Keratinocyte (primary cell): ENCODE measurements at regions not wholly inside any gene's neighbourhood (a gene's known extent, or its start where the extent isn't known, plus 50 kb on each side); places are given as distances from the start of the nearest gene placed in this dataset.

Source experiments
- DNase-seq: peaks from one replicate; pipeline ENCODE4 v3.0.0-alpha.2; 2011; ENCODE audit warnings: low read depth, missing footprints, low spot score
- FAIRE-seq: peaks from 2 replicates; lab custom pipeline; 2011; peaks lifted over from hg19 to GRCh38; lab: Jason Lieb, UNC
- H2AFZ ChIP-seq: 2 replicates; pipeline ENCODE4 v1.6.0; 2012; ENCODE audit warnings: low read length, control low read depth, inconsistent platforms; ENCODE audit not compliant: control insufficient read depth
- H3K27ac ChIP-seq: 2 replicates; pipeline ENCODE4 v1.5.1; 2011; ENCODE audit warnings: low read length; ENCODE audit not compliant: control insufficient read depth, insufficient read depth
- H3K27me3 ChIP-seq: 3 replicates; pipeline ENCODE4 v1.6.0; 2011; ENCODE audit warnings: low read length; ENCODE audit not compliant: control insufficient read depth, insufficient read depth; ENCODE audit errors: extremely low read depth
- H3K36me3 ChIP-seq, 2 experiments: 2 replicates in 1 of 2; 3 replicates in 1 of 2; pipeline ENCODE4 v1.5.1; 2011; ENCODE audit warnings: low read length in 2 of 2, mild to moderate bottlenecking in 1 of 2; ENCODE audit not compliant: control insufficient read depth in 2 of 2, insufficient read depth in 2 of 2; ENCODE audit errors: extremely low read depth in 1 of 2
- H3K4me1 ChIP-seq: 3 replicates; pipeline ENCODE4 v1.5.1; 2011; ENCODE audit warnings: low read length; ENCODE audit not compliant: control insufficient read depth, insufficient read depth; ENCODE audit errors: extremely low read depth
- H3K4me2 ChIP-seq: 3 replicates; pipeline ENCODE4 v1.6.0; 2011; ENCODE audit warnings: low read depth, low read length; ENCODE audit not compliant: control insufficient read depth, insufficient read depth; ENCODE audit errors: extremely low read depth
- H3K4me3 ChIP-seq, 3 experiments: fragments of 200-600 bp in 1 of 3; sonication (generic) in 1 of 3; 2 replicates in 2 of 3; 3 replicates in 1 of 3; pipeline ENCODE4 v1.5.1; 2011 to 2016; ENCODE audit warnings: low read length in 3 of 3, mild to moderate bottlenecking in 3 of 3, control low read depth in 2 of 3, inconsistent platforms in 1 of 3, low read depth in 1 of 3, mixed read lengths in 1 of 3, mixed run types in 1 of 3, moderate library complexity in 1 of 3; ENCODE audit not compliant: control insufficient read depth in 2 of 3, insufficient read depth in 2 of 3; ENCODE audit errors: extremely low read depth in 1 of 3
- H3K79me2 ChIP-seq: 2 replicates; pipeline ENCODE4 v1.6.0; 2012; ENCODE audit warnings: low read length; ENCODE audit not compliant: control insufficient read depth, insufficient read depth
- H3K9ac ChIP-seq: 3 replicates; pipeline ENCODE4 v1.6.0; 2011; ENCODE audit warnings: low read length; ENCODE audit not compliant: control insufficient read depth, insufficient read depth; ENCODE audit errors: extremely low read depth
- H3K9me1 ChIP-seq: 3 replicates; pipeline ENCODE4 v1.6.0; 2011; ENCODE audit warnings: low read length; ENCODE audit not compliant: control insufficient read depth, insufficient read depth; ENCODE audit errors: extremely low read depth
- H3K9me3 ChIP-seq: 2 replicates; pipeline ENCODE4 v1.5.1; 2012; ENCODE audit warnings: low read depth, low read length; ENCODE audit not compliant: control insufficient read depth
- H4K20me1 ChIP-seq: 3 replicates; pipeline ENCODE4 v1.6.0; 2011; ENCODE audit warnings: low read length; ENCODE audit not compliant: control insufficient read depth, insufficient read depth; ENCODE audit errors: extremely low read depth
- EZH2 ChIP-seq: IDR thresholded peaks from one replicate; pipeline ENCODE4 v1.6.1; 2012; ENCODE audit warnings: inconsistent platforms, mild to moderate bottlenecking, low read length, moderate library complexity
- dilution Hi-C: fragments of 300-500 bp; cut with MboI; formaldehyde crosslinking; loops from one replicate; pipeline ENCODE4 v1.7.0; 2020; ENCODE audit warnings: low sequenced_read_pairs; ENCODE audit not compliant: extremely low pct_ligation_motif_present
- TF ChIP-seq, protein P1 (sequence below), 3 experiments: IDR thresholded peaks in 1 of 3; conservative IDR thresholded peaks in 1 of 3; optimal IDR thresholded peaks in 1 of 3; 2 replicates in 2 of 3; 3 replicates in 1 of 3; pipeline versions ENCODE3 to v1.5.1; 2011; ENCODE audit warnings: low read length in 3 of 3, mild to moderate bottlenecking in 3 of 3, moderate library complexity in 2 of 3, control low read depth in 1 of 3, inconsistent platforms in 1 of 3; ENCODE audit not compliant: insufficient read depth in 2 of 3; ENCODE audit errors: extremely low read depth in 1 of 3

DNA sequence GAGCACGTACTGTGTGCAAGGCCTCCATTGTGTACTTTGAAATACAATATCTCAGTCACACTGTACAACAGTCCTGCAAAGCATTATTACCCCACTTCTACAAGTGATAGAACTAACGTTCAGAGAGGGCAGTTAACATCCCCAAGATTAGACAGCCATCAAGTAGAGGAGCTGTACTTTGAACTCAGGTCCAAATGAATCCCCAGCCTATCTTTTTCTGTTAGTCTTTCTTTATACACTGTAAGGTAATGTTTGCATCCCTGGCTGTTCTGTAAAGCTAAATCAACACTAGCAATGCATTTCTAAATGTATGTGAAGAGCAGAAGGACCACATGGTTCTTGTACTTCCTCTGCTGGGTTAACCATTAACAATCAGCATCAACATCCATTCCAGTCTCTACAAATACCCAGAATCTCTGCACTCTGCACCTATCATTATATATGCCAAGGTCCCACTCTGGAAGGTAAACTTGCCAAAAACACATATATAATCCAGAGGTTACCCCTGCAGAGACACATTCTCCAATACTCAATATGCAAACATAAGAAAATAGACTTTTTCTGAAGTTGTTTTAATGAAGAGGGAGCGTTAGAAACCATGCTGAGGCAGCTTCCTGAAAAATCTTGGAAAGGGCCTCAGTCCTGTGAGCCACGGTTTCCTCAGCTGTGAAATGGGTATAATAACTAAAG, 182.3 kb downstream of the MZT1 start:
- FAIRE-seq (no peak), DNase-seq (no peak)
- no peak overlapping the region for H2AFZ ChIP-seq
- no peaks in the 10 kb centered on the region for H3K79me2 ChIP-seq
- no peaks in the 10 kb centered on the region for H4K20me1 ChIP-seq
- no peak overlapping the region for H3K9ac ChIP-seq
- TF ChIP-seq EZH2, result no peak
- TF ChIP-seq, protein P1, sequence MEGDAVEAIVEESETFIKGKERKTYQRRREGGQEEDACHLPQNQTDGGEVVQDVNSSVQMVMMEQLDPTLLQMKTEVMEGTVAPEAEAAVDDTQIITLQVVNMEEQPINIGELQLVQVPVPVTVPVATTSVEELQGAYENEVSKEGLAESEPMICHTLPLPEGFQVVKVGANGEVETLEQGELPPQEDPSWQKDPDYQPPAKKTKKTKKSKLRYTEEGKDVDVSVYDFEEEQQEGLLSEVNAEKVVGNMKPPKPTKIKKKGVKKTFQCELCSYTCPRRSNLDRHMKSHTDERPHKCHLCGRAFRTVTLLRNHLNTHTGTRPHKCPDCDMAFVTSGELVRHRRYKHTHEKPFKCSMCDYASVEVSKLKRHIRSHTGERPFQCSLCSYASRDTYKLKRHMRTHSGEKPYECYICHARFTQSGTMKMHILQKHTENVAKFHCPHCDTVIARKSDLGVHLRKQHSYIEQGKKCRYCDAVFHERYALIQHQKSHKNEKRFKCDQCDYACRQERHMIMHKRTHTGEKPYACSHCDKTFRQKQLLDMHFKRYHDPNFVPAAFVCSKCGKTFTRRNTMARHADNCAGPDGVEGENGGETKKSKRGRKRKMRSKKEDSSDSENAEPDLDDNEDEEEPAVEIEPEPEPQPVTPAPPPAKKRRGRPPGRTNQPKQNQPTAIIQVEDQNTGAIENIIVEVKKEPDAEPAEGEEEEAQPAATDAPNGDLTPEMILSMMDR (optimal IDR thresholded peaks at IDR 0.05 in 1 of 3, IDR thresholded peaks at IDR 0.05 in 1 of 3, conservative IDR thresholded peaks at IDR 0.05 in 1 of 3; ENCODE audit: extremely low read depth in 1 of 3, insufficient read depth in 2 of 3, low read length in 3 of 3), result no peak
- peaks cover 11% of the 10 kb centered on the region for H3K4me1 ChIP-seq
- no peaks in the 10 kb centered on the region for H3K36me3 ChIP-seq
- H3K27me3 ChIP-seq, result no peaks in the 10 kb centered on the region
- no peak overlapping the region for H3K4me2 ChIP-seq
- H3K4me3 ChIP-seq, result no peak overlapping the region
- no peak overlapping the region for H3K27ac ChIP-seq
- no peaks in the 10 kb centered on the region for H3K9me3 ChIP-seq
- no peaks in the 10 kb centered on the region for H3K9me1 ChIP-seq
- dilution Hi-C loops, result no loop called here

DNA sequence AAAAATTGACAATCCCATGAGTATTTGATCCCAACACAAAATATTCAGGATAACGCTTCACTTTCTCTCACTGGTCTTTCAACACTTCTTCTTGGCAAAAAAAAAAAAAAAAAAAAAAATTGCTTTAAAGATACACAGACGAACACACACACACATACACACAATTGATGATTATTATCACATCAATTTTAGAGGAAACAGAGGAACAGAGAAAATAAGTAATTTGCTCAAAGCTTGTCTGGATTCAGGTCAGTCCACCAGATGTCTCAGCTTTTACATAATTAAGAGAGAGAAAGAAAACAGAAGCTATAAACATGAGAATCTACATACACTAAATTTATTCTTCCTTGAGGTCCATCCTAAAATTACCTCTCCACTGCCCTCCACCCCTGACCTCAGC, 183.4 kb downstream of the MZT1 start:
- Histone ChIP-seq H3K9ac (no peak overlapping the region), H3K4me3 (no peak overlapping the region), H4K20me1 (no peaks in the 10 kb centered on the region), H3K79me2 (no peaks in the 10 kb centered on the region), H3K4me1 (peaks cover 11% of the 10 kb centered on the region), H3K9me3 (no peaks in the 10 kb centered on the region), H3K4me2 (no peak overlapping the region), H3K9me1 (no peaks in the 10 kb centered on the region), H2AFZ (no peak overlapping the region), H3K27ac (no peak overlapping the region), H3K36me3 (no peaks in the 10 kb centered on the region), H3K27me3 (no peaks in the 10 kb centered on the region)
- no peak for TF ChIP-seq EZH2
- TF ChIP-seq, protein P1 (optimal IDR thresholded peaks at IDR 0.05 in 1 of 3, IDR thresholded peaks at IDR 0.05 in 1 of 3, conservative IDR thresholded peaks at IDR 0.05 in 1 of 3; ENCODE audit: extremely low read depth in 1 of 3, insufficient read depth in 2 of 3, low read length in 3 of 3), result no peak
- DNase-seq (no peak), FAIRE-seq (no peak)
- dilution Hi-C loops, result no loop called here
